ENCODE measurements at regions not wholly inside any gene's neighbourhood (a gene's known extent, or its start where the extent isn't known, plus 50 kb on each side); places are given as distances from the start of the nearest gene placed in this dataset.

DNA sequence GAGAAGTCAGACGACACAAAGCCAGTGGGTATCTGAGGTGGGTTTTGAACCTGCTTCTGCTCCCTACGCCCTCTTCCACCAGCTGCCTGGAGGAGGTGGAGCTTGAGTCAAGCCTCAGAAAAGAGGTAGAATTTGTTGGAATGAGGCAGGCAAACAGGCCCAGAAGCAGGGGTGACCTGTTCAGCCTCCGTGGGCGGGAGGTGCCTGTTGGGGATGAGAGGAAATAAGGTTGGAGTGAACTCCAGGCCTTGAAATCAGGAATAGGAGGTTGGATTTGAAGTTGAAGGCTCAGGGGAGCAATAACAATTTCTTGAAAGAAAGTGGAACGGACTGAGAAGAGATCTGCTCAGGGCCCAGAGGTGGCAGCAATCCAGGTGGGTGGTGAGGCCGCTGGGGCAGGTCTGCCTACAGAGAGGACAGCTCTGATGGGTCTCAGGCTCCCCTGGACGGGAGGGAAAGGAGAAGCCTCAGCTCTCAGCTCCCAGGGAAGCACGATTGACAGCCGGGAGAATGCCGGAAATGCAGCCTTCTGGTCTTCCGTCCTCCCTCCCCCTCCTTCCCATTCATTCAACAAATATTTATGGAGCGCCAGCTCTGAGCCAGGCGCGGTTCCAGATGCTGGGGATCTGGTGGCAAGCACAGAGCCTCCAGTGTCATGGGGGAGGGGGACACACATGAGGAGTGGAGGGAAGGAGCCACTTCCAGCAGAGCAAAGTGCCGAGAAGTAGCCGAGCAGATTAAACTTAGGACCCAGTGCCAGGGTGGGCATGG is 61.9 kb upstream of the CIBAR2 start:
- no peak for DNase-seq (ENCODE audit: low read depth in 2 of 2)

DNA sequence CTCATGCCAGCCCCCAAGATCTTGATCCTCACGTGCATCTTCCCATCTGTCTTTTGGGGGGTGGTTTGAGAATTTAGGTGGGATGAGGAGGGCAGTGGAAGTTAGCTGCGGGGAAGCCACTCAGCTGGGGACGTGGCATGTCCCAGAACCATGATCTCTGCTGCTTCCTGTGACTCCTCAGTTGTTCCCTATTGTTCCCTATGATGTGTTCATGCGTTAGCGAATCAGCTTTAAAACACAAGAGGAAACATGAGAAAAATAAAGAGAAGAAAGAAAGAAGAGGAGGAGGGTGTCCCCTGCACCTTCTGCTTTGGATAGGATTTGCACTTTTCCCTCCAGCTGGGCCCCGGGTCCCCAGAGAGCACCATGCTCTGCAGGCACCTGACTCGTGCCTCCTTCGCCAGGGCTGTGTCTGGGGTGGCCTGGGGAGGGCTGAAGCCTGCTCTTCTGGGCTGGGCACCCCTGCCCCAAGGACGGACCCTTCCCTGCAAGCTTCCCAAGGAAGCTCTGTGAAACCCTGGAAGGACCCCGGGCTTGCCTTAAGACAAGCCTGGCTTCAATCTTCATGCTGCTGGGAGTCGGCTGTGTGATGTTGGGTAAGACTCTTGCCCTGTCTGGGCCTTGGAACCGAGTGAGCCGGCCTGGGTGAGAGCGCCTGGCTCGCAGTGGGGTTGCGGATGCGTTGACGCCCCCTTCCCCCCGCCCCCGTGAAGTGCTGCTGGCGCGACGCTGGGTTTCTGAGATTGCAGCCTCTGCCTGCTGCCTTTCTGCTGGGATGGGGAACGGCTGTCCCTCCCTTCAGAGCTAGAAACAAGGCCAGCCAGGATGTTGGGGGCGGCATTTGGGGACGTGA is 62.8 kb upstream of the CIBAR2 start:
- DNase-seq (ENCODE audit: low read depth in 2 of 2), result no peak

DNA sequence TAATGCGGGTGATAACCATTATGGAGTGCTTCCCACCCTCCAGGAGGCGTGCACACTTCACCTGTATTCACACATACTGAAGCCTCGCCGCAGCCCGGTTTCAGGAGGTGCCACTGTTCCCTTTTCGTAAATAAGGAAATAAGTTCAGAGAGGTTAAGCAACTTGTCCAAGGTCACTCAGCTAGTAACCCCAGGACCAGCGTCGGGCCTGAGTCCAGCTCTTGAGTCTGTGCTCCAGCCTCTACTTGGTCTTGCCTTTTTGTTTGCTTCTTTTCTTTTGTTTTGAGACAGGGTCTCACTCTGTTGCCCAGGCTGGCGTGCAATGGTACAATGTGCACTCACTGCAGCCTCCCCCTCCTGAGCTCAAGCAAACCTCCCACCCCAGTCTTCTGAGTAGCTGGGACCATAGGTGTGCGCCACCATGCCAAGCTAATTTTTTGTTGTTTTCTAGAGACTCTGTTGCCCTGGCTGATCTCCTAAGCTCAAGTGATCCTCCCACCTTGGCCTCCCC is 63.5 kb upstream of the CIBAR2 start:
- no peak for DNase-seq (ENCODE audit: low read depth in 2 of 2)

DNA sequence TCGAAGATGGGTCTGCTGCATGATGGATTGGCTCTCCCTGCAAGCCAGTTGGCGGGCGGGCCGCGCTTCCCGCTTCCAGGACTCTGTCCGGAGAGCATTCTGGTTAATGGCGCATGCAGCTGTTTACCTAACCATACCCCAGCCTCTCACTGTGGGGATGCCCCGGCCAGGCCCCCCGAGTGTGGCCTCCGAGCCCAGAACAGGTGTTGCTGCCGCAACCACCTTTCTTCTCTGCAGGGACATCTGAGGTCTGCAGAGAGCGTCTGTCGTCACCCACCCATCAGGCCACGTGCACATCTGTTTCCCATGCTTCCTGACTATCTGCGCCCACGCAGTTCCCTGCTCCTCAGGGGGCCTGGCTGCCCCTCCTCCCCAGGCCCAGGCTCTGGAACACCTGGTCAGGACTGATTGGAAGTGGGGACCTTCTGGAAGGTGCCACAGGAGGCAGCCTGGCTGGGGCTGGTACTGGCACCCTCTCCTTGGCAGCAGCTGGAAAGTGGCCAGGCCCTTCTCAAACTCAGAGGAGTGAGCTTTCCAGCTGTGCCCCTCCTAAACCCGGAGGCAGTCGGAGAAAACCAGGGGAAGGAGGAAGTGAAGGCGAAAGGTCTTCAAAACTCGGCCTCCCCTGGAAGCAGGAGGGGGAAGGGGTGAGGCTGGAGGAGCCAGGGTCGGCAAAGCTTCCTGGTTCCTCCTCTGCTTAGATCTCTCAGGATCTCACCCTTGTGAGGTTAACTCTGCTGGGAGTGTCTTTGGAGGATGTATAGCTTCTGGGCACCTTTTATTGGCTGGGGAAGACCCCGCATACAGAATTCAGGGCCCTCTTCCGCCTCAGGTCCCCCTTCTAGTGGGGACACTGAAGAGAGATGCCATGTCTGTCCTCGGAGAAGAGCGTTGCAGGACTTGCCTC is 64.5 kb upstream of the CIBAR2 start:
- no peak for DNase-seq (ENCODE audit: low read depth in 2 of 2)

DNA sequence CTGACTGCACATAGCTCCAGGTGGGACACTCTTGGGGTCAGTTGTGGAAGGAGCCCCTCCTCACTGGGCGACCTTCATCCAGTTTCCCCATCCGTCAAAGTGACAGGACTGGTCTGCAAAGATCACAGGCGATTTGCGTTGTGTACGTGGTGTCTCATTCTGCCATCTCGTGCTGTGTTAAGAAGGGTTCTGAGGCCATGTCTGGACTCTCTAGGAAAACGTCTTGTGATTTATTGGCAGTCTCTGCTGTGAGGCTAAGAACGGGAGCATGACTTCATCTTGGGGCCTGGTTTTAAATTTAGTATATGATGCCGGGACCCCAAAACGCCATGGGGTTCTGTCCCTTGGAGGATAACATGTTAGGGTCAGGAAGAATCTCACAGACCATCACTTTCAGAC is 65.2 kb upstream of the CIBAR2 start:
- no peak for DNase-seq (ENCODE audit: low read depth in 2 of 2)

DNA sequence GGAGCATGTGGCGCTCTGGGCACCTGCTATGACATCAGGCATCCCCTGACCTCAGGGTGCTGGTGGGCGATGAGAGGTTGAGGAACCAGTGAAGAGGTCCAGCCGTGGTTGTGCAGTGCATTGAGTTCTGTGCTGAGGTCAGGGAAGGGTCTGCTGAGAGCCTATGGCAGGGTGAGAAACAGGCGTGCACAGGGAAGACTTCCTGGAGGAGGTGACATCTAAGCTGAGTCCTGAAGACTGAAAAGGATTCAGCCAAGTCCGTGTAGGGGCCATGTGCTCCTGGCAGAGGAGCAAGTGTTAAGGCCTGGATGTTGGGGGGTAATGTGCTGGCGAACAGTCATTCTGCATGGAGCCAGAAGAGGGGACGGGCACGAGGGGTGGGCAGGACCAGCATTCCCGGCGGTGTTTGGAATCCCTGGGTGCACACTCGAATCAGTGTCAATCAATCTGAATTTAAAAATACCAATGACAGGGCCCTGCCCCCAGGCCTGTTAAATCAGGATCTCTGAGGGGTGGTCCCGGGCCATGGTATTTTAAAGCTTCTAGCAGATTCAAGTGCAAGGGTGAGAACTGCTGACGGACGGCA is 65.8 kb upstream of the CIBAR2 start:
- no peak for DNase-seq (ENCODE audit: low read depth in 2 of 2)

DNA sequence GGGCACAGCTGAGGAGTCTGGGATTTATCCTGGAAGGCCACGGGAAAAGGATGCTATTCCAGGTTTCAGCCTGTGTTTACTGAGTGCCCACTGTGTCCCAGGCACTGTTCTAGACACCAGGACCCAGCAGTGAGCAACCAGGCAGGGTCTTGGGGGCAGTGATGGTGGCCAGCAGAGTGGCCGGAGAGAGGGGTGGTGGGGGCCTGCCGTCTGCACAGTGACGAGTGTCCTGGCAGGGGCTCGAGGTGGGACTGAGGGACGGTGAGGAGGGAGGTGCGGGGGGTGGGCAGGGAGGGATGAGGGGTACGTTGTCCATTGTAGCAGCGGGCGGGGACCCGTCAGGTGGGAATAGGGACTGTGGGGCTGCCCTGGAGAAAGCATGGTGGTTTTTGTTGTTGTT is 66.3 kb upstream of the CIBAR2 start:
- no peak for DNase-seq (ENCODE audit: low read depth in 2 of 2)

DNA sequence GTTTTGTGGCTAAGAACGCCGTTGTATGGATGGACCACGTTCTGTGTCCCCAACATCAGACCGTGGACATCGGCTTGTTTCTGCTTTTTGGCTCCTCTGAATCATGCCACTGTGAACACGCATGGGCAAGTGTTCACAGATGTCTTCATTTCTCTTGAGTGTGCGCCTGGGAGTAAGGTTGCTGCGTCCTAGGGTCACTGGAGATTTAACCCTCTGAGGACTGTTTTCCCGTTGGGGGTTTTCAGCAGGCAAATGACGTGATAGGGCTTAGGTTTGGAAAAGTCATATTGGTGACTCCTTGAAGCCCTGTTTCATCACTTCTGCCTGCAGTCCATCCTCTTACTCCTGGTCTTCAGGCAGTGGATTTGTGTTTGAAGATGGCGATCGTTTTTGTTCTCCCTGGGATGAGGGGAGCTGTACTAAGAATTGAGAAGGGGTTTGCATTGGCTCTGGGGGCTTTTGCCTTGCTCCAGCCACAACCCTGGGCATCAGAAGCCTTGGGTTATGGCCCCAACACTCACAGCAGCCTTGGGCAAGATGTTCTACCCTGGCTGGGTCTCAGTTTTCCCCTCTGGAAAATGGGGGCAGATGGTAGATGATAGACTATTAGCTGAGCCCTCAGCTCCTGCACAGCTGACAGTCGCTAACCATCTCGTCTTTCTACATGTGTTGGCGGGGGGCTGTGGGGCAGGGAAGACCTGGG is 67.2 kb upstream of the CIBAR2 start:
- DNase-seq (ENCODE audit: low read depth in 2 of 2), result no peak

DNA sequence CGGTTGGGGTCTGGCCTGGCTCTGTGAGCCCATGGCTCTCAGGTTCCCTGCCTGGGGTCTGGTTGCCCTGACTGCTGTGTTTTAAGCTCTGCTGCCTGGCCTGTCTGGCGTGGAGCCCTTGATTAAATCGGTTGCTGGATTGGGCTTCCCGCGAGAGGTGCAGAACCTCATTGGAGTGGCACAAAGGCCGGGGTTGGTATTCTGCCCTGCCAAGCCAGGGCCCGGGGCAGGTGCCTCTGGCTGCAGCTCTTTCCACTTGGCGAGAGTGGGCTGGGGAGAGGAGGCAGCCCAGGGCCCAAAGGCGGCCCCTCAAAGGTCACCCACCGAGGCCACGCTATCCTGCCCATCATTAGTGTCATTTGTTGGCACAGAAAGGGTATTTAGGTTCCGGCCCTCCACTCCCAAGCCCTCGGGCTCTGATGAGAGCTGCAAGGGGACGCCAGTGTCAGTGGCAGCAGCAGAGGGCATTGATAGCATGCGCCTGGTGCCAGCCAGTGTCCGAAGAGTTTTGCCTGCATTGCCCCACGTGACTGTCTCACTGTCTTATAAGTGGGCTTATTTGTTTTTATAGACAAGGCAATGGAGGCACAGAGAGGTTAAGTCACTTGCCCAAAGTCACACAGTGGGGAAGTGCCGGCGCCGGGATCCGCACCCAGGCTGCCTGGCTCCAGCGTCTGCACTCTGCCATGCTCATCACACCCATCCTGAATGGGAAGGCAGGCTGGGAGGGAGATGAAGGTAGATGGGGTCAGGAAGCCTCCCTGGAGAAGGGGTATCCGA is 68.0 kb upstream of the CIBAR2 start:
- no peak for DNase-seq (ENCODE audit: low read depth in 2 of 2)

DNA sequence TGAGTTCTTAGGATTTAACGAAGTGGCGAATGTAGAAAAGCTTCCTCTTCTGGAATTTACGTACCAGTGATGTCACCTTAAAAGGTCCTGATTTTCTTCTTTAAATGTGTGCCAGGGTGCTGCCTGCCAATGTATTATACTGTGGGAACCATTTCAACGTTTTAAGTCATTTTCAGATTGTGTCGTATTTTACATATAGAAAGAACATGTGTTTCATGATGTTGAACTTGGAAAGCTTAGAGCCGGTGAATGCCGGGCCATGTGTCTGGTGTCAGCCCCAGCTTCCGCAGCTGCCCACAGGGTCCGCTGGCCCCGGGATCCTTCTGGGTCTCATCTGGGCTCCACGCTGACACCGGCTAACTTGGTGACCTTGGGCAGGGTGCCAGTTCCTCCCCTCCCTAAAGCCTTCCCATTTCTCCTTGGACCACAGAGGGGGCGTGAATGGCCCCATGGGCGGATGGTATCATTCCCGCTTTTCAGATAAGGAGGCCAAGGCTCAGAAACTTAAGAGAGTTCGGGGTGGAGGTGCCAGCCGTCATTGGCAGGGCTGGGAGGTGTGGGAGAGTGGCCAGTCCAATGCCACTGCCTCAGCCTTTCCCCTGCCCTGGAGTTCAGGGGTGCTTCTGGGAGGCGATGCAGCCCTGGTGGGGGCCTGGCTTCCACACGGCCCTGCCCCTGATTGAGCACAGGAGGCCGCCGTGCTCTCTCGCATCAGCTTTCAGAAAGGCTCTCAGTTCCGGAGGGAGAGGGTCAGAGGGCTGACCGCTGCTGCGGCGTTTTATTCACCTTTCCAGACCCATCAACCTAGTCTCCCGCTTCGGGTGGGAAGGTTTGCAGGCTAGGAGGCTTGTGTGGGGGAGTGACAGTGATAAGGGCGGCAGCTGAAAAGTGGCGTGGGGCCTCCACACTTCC is 68.8 kb upstream of the CIBAR2 start:
- DNase-seq (ENCODE audit: low read depth in 2 of 2), result no peak

DNA sequence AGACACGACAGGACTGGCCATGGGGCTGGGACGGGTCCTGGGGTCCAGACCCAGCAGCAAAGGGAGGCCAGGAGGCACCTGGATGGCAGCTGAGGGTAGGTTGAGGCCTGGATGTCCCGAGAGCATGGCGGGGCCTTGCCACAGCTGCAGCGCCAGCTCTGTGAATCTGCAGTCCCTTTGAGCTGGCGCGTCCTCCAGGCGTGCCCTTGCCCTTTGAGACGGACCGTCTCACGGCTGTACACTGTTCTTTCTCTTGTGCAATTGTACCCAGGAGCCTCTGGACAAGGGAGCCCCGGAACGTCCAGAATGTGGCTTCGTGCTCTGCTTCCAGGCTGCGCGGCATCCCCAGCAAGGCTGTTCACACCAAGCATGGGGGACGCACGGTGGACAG is 69.5 kb upstream of the CIBAR2 start:
- no peak for DNase-seq (ENCODE audit: low read depth in 2 of 2)

DNA sequence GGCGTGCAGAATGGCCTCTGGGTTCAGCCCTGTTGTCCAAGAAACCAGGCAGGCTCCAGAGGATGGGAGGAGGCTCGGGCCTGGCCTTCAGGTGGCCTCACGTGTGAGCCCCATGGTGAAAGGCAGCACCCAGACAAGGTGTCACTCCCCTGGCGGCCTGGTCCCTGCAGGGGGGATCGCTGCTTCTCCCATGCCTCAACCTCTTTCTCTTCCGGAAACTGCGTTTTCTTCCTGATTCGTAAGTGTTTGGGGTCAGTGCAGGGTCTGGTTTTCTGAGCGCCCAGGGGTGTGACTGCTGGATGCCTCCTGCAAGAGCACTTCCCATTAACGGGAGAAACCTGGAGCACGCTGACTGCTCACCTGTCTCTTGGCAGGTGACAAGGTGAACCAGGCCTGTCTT is 70.0 kb upstream of the CIBAR2 start:
- DNase-seq (ENCODE audit: low read depth in 2 of 2), result no peak

DNA sequence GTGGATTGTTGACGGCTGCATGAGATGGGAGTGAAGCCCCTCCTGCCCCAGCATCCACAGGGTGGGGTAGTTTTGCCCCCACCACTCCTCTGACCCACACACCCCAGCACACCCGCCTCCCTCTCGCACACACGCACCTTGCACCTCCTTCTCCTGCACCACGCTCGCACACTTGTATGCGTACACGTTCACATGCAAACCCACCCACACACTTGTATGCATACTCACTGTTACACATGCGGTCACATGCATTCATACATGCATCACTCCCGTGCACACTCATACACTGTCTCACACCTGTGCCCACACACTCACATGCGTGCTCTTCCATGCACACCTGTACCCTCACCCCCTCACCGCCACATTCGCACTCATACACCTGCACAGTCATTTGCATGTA is 70.5 kb upstream of the CIBAR2 start:
- no peak for DNase-seq (ENCODE audit: low read depth in 2 of 2)

DNA sequence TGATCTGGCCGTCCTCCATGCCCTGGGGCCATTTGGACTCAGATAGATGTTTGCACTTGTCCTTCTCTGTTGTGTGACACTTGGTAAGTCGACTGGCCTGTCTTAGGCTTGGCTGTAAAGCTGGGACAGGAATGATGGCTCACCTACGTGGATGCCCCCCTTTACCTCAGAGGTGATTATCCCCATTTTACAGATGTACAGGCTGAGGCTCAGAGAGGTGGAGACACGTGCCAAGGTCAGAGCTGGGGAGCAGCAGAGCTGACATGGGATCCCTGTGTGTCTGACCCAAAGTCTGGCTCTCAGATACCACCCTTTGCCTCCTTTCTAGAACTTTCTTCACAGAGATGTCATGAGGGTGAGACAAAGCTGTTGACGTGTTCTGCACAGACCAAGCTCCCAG is 71.3 kb upstream of the CIBAR2 start:
- no peak for DNase-seq (ENCODE audit: low read depth in 2 of 2)

DNA sequence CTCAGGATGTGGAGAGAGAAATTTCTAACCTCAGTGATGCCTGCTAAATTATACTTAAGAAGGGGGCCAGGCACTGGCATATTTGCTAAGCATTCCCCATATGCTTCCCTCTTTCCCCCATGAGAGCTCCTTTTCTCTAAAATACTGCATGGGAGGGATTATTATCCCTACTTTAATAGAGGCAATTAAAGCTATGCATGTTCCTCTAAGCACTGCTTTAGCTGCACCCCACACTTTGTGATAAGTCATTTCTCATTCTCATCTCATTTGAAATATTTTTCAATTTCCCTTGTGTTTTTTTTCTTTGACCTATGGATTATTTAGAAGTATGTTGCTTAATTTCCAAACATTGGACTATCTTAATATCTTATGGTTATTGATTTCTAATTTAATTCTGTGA is 72.1 kb upstream of the CIBAR2 start:
- DNase-seq (ENCODE audit: low read depth in 2 of 2), result no peak

DNA sequence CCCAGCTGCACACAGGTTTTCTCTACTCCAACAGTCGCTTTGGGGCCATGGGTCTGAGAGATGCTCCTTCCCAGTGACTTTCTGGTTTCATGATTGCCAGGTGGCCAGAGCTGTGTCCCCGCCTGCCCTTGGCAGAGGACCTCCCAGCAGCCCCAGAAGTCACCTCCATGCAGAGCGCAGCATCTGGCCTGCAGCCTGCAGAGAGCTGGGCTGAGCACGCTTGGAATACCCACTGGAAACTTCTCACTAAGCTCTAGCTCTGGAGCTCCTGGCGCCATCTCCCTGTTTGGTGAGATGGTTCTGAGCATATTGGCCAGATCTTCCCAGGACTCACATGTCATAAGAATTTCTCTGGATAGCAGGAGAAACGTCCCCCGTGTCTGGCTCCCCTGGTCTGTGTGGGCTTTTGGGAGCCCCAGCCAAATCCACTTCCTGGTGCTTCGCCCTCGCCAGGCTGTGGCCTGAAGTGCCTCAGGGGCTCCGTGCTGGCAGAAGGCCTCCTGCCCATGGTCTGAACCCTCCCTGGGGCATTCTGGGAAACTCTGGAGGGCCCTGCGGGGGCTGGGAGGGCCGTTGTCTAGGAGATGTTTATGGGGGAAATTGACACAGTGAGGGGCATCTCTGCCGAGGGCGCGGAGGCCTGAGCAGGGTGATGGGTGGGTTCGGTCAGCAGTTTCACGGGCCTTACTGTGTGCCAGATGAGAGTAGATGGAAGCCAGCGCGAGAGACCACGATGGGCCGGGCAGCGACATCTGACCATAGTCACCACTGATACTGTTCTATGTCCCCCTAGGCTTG is 73.2 kb upstream of the CIBAR2 start:
- no peak for DNase-seq (ENCODE audit: low read depth in 2 of 2)

DNA sequence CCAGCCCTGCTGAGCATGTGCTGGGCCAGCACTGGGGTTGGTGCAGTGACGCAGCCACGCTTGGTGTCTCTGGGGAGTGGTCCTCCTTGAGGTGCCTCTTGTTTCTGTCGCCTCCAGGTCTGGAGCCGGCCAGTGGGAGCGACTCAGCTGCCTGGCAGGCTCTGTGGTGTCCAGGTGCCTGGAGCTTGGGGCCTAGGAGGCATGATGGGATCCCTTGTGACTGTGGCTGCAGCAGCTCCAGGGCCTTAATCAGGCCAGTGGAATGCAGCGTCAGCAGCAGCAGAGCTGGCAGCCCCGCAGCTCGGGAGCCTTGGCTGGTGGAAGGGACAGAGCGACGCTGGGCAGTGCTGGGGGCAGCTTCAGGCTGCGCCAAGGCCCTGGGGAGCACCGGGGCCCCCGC is 74.7 kb upstream of the CIBAR2 start:
- no peak for DNase-seq (ENCODE audit: low read depth in 2 of 2)

DNA sequence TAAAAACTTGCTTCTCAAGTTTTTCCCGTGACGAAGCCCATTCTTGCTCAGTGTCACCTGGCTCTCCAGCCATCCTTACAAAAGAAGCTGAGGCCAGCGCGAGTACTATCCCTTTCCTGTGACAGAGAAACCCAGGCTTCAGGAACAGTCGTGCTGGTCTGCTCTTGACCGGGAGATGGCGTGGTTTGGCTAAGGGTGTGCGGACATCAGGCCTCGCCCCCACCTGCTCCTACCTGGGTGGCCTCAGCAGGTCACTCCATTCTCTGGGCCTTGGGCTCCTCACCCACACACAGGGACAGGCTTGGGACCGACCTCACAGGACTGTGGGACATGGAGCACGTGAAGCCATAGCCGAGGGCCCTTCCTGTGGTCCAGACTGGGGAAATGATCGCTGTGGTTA is 75.2 kb upstream of the CIBAR2 start:
- no peak for DNase-seq (ENCODE audit: low read depth in 2 of 2)

Measured in stimulated activated CD4-positive, alpha-beta T cell treated with anti-CD3 and anti-CD28 coated beads, Interleukin-1b, Interleukin-23, amount 100 ng/mL, for 4 hours (primary cell).